ENCODE measurements at regions not wholly inside any gene's neighbourhood (a gene's known extent, or its start where the extent isn't known, plus 50 kb on each side); places are given as distances from the start of the nearest gene placed in this dataset.

DNA sequence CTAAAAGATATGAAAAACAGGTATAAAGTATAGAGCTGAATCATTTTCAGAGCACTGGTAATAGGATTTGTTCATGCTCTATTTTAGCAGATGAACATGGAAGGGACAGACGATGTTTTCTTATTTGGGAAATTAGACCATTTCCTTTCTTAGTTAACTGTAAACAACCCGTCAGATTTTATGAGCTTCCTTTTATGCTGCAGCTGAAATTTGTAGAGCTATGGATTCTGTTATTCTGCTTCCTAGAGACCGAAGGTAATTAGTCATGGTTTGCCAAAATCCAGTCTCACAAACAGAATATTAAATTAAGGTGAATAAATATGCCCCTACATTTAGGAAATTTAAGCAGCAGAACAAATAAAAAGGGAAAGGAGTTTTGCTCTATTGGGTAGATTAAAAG, 180.2 kb upstream of the SYT1 start:
- H3K4me2 ChIP-seq (ENCODE audit: low read depth, low read length, poor library complexity, severe bottlenecking), result no peak overlapping the region
- no peaks in the 10 kb centered on the region for H3K36me3 ChIP-seq (ENCODE audit: insufficient read depth, low read length)
- TF ChIP-seq EZH2phosphoT487 (IDR thresholded peaks at IDR 0.05; ENCODE audit: borderline replicate concordance), result no peak
- TF ChIP-seq, protein P1, sequence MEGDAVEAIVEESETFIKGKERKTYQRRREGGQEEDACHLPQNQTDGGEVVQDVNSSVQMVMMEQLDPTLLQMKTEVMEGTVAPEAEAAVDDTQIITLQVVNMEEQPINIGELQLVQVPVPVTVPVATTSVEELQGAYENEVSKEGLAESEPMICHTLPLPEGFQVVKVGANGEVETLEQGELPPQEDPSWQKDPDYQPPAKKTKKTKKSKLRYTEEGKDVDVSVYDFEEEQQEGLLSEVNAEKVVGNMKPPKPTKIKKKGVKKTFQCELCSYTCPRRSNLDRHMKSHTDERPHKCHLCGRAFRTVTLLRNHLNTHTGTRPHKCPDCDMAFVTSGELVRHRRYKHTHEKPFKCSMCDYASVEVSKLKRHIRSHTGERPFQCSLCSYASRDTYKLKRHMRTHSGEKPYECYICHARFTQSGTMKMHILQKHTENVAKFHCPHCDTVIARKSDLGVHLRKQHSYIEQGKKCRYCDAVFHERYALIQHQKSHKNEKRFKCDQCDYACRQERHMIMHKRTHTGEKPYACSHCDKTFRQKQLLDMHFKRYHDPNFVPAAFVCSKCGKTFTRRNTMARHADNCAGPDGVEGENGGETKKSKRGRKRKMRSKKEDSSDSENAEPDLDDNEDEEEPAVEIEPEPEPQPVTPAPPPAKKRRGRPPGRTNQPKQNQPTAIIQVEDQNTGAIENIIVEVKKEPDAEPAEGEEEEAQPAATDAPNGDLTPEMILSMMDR (conservative IDR thresholded peaks at IDR 0.05; ENCODE audit: low read length), result no peak

DNA sequence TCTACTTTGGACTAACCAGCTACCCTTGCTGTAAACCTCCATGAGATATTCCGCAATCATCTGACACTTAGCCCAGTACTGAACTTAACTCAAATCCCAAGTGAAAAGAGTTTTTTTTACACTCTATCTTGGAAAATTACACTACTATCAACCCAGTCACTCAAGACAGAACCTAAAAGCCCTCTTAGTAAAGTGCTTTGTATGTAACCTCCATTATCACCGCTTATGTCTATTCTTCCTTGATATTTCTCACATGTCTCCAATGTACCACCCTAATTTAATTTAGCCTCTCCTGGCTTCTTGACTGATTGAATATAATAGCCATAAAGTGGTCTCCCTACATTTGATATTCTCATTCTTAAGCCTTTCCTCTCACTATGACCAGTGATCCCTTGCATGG, 168.8 kb upstream of the SYT1 start:
- H4K20me1 ChIP-seq (ENCODE audit: insufficient read depth, low read length, poor library complexity, severe bottlenecking), result no peaks in the 10 kb centered on the region
- no peak overlapping the region for H3K4me3 ChIP-seq (ENCODE audit: low read length, poor library complexity, severe bottlenecking)
- no peak overlapping the region for H2AFZ ChIP-seq (ENCODE audit: low read length)
- no peaks in the 10 kb centered on the region for H3K9me3 ChIP-seq (ENCODE audit: insufficient read depth, low read depth, low read length)
- no peaks in the 10 kb centered on the region for H3K36me3 ChIP-seq (ENCODE audit: insufficient read depth, low read length)
- no peak overlapping the region for H3K9ac ChIP-seq (ENCODE audit: low read depth, low read length, poor library complexity, severe bottlenecking)
- no peaks in the 10 kb centered on the region for H3K4me1 ChIP-seq (ENCODE audit: insufficient read depth, low read length, poor library complexity, severe bottlenecking)
- no peaks in the 10 kb centered on the region for H3F3A ChIP-seq (ENCODE audit: low read depth)
- TF ChIP-seq, protein P1 (conservative IDR thresholded peaks at IDR 0.05; ENCODE audit: low read length), result no peak
- no peak for TF ChIP-seq EZH2phosphoT487 (IDR thresholded peaks at IDR 0.05; ENCODE audit: borderline replicate concordance)
- no peak overlapping the region for H3K4me2 ChIP-seq (ENCODE audit: low read depth, low read length, poor library complexity, severe bottlenecking)
- no peaks in the 10 kb centered on the region for H3K27me3 ChIP-seq (ENCODE audit: insufficient read depth, low read length, poor library complexity, severe bottlenecking)
- H3K9me2 ChIP-seq (replicated peaks; ENCODE audit: low read depth, low read length), result no peaks in the 10 kb centered on the region
- H3K79me2 ChIP-seq (ENCODE audit: insufficient read depth, low read length), result no peaks in the 10 kb centered on the region

More for the DNA sequence above, 180.2 kb upstream of the SYT1 start:
- Histone ChIP-seq H3K9me2 (replicated peaks; ENCODE audit: low read depth, low read length) (no peaks in the 10 kb centered on the region), H3K9ac (ENCODE audit: low read depth, low read length, poor library complexity, severe bottlenecking) (no peak overlapping the region), H3K79me2 (ENCODE audit: insufficient read depth, low read length) (no peaks in the 10 kb centered on the region), H4K20me1 (ENCODE audit: insufficient read depth, low read length, poor library complexity, severe bottlenecking) (no peaks in the 10 kb centered on the region), H3K4me1 (ENCODE audit: insufficient read depth, low read length, poor library complexity, severe bottlenecking) (no peaks in the 10 kb centered on the region), H2AFZ (ENCODE audit: low read length) (no peak overlapping the region), H3K9me3 (ENCODE audit: insufficient read depth, low read depth, low read length) (no peaks in the 10 kb centered on the region), H3K4me3 (ENCODE audit: low read length, poor library complexity, severe bottlenecking) (no peak overlapping the region), H3F3A (ENCODE audit: low read depth) (no peaks in the 10 kb centered on the region), H3K27me3 (ENCODE audit: insufficient read depth, low read length, poor library complexity, severe bottlenecking) (no peaks in the 10 kb centered on the region)

DNA sequence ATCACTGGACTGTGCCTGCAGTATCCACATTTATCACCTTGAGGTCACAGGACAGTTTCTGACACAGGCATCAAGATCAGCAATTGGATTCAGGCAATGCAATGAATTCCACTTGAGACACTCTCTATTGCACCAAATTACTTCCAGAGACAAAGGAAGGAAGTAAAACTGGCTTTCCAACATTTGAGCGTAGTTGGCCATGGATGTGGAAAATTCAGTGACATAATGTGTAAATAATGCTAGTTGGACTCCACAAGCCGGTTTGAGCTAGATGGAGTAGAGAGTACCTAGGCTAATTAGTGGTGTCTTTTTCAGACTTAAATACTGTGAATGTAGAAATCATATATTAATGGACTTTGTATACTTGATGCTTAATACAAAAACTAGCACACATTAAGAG, 168.3 kb upstream of the SYT1 start:
- Histone ChIP-seq H4K20me1 (ENCODE audit: insufficient read depth, low read length, poor library complexity, severe bottlenecking) (no peaks in the 10 kb centered on the region), H3K36me3 (ENCODE audit: insufficient read depth, low read length) (no peaks in the 10 kb centered on the region), H3K9me2 (replicated peaks; ENCODE audit: low read depth, low read length) (no peaks in the 10 kb centered on the region), H3F3A (ENCODE audit: low read depth) (no peaks in the 10 kb centered on the region), H3K79me2 (ENCODE audit: insufficient read depth, low read length) (no peaks in the 10 kb centered on the region), H3K9me3 (ENCODE audit: insufficient read depth, low read depth, low read length) (no peaks in the 10 kb centered on the region), H3K4me1 (ENCODE audit: insufficient read depth, low read length, poor library complexity, severe bottlenecking) (no peaks in the 10 kb centered on the region), H3K9ac (ENCODE audit: low read depth, low read length, poor library complexity, severe bottlenecking) (no peak overlapping the region), H3K27me3 (ENCODE audit: insufficient read depth, low read length, poor library complexity, severe bottlenecking) (no peaks in the 10 kb centered on the region), H2AFZ (ENCODE audit: low read length) (no peak overlapping the region), H3K4me3 (ENCODE audit: low read length, poor library complexity, severe bottlenecking) (no peak overlapping the region), H3K4me2 (ENCODE audit: low read depth, low read length, poor library complexity, severe bottlenecking) (no peak overlapping the region)
- TF ChIP-seq EZH2phosphoT487 (IDR thresholded peaks at IDR 0.05; ENCODE audit: borderline replicate concordance), result no peak
- TF ChIP-seq, protein P1 (conservative IDR thresholded peaks at IDR 0.05; ENCODE audit: low read length), result no peak

Measured in Loucy (cell line).